ENCODE measurements at regions not wholly inside any gene's neighbourhood (a gene's known extent, or its start where the extent isn't known, plus 50 kb on each side); places are given as distances from the start of the nearest gene placed in this dataset.

DNA sequence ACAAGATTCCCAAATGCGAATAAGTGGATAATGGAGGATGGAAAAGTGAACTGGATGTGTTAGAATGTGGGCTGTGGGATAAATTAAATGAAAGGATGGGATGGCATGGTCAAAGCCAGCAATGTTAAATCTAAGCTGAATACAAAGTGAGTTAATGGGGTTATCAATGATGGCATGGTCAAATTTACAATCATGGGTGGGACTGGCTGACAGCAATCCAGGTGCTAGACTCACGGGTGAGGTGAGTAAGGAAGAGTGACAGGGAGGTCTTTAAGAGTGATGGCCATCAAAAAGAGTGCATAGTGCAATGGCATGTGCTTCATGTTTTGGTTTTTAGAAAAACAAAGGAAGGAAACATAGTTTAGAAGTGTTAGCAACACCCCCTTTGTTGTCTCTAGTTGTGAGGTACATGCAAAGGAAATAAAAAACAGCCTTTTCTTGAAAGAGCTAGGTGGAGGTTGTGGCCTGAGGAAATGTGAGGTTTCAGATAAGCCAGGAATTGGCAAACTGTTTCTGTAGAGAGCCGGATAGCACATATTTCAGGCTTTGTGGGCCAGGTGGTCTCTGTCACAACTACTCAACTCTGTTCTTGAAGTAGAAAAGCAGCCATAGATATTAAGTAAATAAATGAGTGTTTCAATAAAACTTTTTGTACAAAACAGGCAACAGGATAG is 328.7 kb downstream of the RPL10L start:
- TF ChIP-seq, protein P1, sequence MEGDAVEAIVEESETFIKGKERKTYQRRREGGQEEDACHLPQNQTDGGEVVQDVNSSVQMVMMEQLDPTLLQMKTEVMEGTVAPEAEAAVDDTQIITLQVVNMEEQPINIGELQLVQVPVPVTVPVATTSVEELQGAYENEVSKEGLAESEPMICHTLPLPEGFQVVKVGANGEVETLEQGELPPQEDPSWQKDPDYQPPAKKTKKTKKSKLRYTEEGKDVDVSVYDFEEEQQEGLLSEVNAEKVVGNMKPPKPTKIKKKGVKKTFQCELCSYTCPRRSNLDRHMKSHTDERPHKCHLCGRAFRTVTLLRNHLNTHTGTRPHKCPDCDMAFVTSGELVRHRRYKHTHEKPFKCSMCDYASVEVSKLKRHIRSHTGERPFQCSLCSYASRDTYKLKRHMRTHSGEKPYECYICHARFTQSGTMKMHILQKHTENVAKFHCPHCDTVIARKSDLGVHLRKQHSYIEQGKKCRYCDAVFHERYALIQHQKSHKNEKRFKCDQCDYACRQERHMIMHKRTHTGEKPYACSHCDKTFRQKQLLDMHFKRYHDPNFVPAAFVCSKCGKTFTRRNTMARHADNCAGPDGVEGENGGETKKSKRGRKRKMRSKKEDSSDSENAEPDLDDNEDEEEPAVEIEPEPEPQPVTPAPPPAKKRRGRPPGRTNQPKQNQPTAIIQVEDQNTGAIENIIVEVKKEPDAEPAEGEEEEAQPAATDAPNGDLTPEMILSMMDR (IDR thresholded peaks at IDR 0.05; ENCODE audit: low read depth, low read length, missing input control): no peak
- TF ChIP-seq JUND (IDR thresholded peaks at IDR 0.05) (no peak), YY1 (IDR thresholded peaks at IDR 0.05) (no peak), MAX (IDR thresholded peaks at IDR 0.05) (no peak), FOXA1 (IDR thresholded peaks at IDR 0.05) (no peak), EGR1 (IDR thresholded peaks at IDR 0.05; ENCODE audit: low read depth in 2 of 2) (no peak), ZBTB33 (IDR thresholded peaks at IDR 0.05) (no peak), RXRA (IDR thresholded peaks at IDR 0.05) (no peak), RAD21 (IDR thresholded peaks at IDR 0.05) (no peak), SP1 (IDR thresholded peaks at IDR 0.05) (no peak), GABPA (IDR thresholded peaks at IDR 0.05 in 1 of 2, conservative IDR thresholded peaks at IDR 0.05 in 1 of 2) (no peak), NR2F2 (IDR thresholded peaks at IDR 0.05) (no peak)
- TF ChIP-seq, protein P2, sequence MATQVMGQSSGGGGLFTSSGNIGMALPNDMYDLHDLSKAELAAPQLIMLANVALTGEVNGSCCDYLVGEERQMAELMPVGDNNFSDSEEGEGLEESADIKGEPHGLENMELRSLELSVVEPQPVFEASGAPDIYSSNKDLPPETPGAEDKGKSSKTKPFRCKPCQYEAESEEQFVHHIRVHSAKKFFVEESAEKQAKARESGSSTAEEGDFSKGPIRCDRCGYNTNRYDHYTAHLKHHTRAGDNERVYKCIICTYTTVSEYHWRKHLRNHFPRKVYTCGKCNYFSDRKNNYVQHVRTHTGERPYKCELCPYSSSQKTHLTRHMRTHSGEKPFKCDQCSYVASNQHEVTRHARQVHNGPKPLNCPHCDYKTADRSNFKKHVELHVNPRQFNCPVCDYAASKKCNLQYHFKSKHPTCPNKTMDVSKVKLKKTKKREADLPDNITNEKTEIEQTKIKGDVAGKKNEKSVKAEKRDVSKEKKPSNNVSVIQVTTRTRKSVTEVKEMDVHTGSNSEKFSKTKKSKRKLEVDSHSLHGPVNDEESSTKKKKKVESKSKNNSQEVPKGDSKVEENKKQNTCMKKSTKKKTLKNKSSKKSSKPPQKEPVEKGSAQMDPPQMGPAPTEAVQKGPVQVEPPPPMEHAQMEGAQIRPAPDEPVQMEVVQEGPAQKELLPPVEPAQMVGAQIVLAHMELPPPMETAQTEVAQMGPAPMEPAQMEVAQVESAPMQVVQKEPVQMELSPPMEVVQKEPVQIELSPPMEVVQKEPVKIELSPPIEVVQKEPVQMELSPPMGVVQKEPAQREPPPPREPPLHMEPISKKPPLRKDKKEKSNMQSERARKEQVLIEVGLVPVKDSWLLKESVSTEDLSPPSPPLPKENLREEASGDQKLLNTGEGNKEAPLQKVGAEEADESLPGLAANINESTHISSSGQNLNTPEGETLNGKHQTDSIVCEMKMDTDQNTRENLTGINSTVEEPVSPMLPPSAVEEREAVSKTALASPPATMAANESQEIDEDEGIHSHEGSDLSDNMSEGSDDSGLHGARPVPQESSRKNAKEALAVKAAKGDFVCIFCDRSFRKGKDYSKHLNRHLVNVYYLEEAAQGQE (IDR thresholded peaks at IDR 0.05): no peak

Measured in liver (tissue), 3 donors.